ENCODE measurements at regions not wholly inside any gene's neighbourhood (a gene's known extent, or its start where the extent isn't known, plus 50 kb on each side); places are given as distances from the start of the nearest gene placed in this dataset.

GRCh38 chr18:25798046-25798445, 292.4 kb downstream of the SS18 start:
- TF ChIP-seq EZH2 (IDR thresholded peaks at IDR 0.05; ENCODE audit: low read depth) (no peak), CTCF (conservative IDR thresholded peaks at IDR 0.05) (no peak)

Measured in PC-9 (cell line).